ENCODE measurements at regions not wholly inside any gene's neighbourhood (a gene's known extent, or its start where the extent isn't known, plus 50 kb on each side); places are given as distances from the start of the nearest gene placed in this dataset.
A peak's percentile ranks its signal among the peaks of the same experiment; 100 is the strongest.

DNA sequence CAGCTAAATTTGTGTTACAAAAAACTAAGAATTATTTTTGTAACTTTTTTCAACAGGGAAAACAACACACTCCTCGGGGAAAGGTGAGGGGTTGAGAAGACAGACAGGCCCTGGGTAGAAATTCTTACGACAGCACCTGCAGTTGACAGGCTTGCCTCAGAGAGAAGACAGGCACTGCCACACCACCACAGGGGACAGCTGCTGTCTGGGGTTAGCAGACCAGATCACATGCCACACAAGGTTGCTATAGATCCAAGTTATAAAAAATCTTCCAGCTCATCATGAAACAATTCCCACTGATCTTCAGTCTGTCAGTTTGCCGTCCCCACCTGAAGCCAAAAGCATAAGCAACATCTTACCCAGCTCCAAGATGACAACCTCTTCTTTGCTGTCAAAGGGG lies 143.2 kb upstream of the ZCCHC13 start:
- no peak for TF ChIP-seq CTCF (IDR thresholded peaks at IDR 0.05; ENCODE audit: low read depth, low read length)
- no peak for DNase-seq (ENCODE audit: extremely low read depth, low read depth)

GRCh38 chrX:74160358-74160757 lies 143.6 kb upstream of the ZCCHC13 start:
- DNase-seq (ENCODE audit: extremely low read depth, low read depth): no peak
- no peak for TF ChIP-seq CTCF (IDR thresholded peaks at IDR 0.05; ENCODE audit: low read depth, low read length)

- DNase-seq (ENCODE audit: extremely low read depth, low read depth): no peak
- TF ChIP-seq CTCF (IDR thresholded peaks at IDR 0.05; ENCODE audit: low read depth, low read length): no peak
These were observed 156.5 kb upstream of the ZCCHC13 start for GRCh38 chrX:74147439-74147838.

DNA sequence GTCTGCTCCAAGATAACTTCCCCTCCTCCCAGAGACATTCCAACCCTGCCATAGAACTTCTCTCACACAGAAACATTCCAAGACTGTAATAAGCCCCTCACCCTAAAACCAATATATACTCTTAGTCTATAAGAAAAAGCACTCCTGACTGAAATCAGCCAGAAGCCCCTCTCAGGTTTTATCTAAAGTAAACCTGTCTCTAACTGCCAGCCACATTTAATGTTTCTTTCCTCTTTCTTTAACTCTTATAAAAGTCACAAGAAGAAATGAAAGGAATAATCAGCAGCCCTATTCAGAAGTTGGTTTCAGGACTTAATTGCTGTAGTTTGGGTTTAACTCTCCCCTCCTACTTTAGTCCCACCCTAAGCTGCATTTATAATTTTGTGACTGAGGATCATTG lies 165.0 kb upstream of the ZCCHC13 start:
- no peak for TF ChIP-seq CTCF (IDR thresholded peaks at IDR 0.05; ENCODE audit: low read depth, low read length)
- DNase-seq (ENCODE audit: extremely low read depth, low read depth): no peak

DNA sequence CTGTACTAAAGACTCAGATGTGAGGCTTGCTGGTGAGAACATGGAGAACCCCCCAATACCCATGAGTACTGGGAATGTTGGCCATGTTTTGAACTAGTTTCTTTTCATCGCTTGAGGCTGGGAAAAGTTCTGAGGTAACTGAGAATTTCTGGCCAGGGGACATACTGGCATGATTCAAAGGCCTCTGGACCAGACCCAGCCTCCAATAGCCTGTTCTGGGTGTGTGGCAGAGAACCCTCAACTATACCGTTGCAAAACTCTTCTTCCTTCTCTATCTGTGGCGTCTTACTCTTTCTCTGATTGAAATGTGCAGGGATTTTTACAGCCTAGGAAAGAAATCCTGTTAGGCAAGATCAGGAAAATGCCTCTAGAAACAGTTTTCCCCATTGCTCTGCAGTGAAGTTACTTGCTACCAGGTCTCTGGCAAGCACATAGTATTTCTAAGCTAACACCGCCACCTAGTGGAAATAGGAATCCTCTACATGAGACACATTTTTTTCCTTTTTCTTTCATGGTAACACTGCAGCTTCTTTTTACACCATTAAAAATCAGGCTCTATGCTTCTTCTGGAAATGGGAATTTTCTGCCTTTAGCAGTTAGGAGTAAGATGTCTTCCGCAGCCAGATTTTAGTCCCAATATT lies 170.7 kb upstream of the ZCCHC13 start:
- peak; percentile 73 for TF ChIP-seq CTCF (IDR thresholded peaks at IDR 0.05; ENCODE audit: low read depth, low read length)
- peak; percentile 39 for DNase-seq (ENCODE audit: extremely low read depth, low read depth)

DNA sequence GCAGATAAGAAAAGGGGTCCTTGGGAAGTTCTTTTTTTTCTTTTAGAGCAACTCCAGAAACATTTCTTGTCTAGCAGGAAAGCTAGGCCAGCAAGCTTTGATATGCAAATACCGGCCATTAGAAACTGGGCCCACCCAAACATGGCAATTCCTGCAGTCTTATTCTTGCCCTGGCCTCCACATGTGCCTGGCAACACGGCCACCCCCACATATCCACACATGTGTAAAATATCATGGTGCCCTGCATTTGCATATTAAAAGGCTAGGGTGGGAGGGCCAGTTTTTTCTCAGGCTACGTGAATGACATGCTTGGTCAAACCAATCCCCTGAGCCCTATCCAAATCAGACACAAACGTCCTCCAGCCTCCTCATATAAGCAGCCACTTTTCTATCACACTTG lies 171.7 kb upstream of the ZCCHC13 start:
- DNase-seq (ENCODE audit: extremely low read depth, low read depth): no peak
- TF ChIP-seq CTCF (IDR thresholded peaks at IDR 0.05; ENCODE audit: low read depth, low read length): no peak

- no peak for TF ChIP-seq CTCF (IDR thresholded peaks at IDR 0.05; ENCODE audit: low read depth, low read length)
- no peak for DNase-seq (ENCODE audit: extremely low read depth, low read depth)
These were observed 184.7 kb upstream of the ZCCHC13 start for GRCh38 chrX:74119016-74119910.

Measured in AG09319 (cell line).